SK-N-MC (cell line): ENCODE measurements at regions not wholly inside any gene's neighbourhood (a gene's known extent, or its start where the extent isn't known, plus 50 kb on each side); places are given as distances from the start of the nearest gene placed in this dataset.

ENCODE experiments used
- EZH2 ChIP-seq: fragments of 200-600 bp; sonication (generic); IDR thresholded peaks from one replicate; pipeline ENCODE4 v1.6.1; 2017; ENCODE audit warnings: antibody characterized with exemption
- FOXP2 ChIP-seq: optimal IDR thresholded peaks from 2 replicates; pipeline ENCODE3; 2011; ENCODE audit warnings: mild to moderate bottlenecking, moderate library complexity; ENCODE audit not compliant: insufficient read depth; ENCODE audit errors: extremely low read length, control extremely low read depth
- POLR2AphosphoS5 ChIP-seq: IDR thresholded peaks from 2 replicates; pipeline ENCODE4 v1.6.1; 2012; ENCODE audit warnings: mild to moderate bottlenecking, low read depth, low read length, borderline replicate concordance

DNA sequence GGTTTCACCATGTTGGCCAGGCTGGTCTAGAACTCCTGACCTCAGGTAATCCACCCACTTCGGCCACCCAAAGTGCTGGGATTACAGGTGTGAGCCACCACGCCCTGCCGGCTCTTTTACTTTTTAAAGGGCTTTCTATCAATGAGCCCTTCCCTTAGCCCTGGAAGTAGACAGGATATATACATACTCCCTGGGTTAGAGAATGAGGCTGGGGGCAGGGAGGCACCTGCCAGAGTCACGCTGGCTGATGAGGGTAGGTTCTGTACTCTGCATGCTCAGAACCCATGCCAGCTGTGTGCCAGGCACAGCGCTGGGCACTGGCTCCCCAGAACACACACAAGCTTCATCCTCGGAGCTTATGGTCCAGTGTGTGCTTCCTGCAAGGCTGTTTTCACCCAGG is 113.6 kb upstream of the IPO9 start:
- TF ChIP-seq POLR2AphosphoS5 (no peak), EZH2 (no peak), FOXP2 (no peak)
